OCI-M2 (cell line): ENCODE measurements at regions not wholly inside any gene's neighbourhood (a gene's known extent, or its start where the extent isn't known, plus 50 kb on each side); places are given as distances from the start of the nearest gene placed in this dataset.
"Not testable (repeated sequence)": the region's sequence is repeated elsewhere in the genome, so short reads cannot be mapped to it uniquely, and the experiment has no call there.

ENCODE experiments used
- DNase-seq: peaks from one replicate; lab custom pipeline; 2025; ENCODE audit not compliant: unreplicated experiment; lab: John Stamatoyannopoulos, UW

GRCh38 chr6:144675231-144675861 lies 390.2 kb downstream of the UTRN start:
- DNase-seq = no peak

DNA sequence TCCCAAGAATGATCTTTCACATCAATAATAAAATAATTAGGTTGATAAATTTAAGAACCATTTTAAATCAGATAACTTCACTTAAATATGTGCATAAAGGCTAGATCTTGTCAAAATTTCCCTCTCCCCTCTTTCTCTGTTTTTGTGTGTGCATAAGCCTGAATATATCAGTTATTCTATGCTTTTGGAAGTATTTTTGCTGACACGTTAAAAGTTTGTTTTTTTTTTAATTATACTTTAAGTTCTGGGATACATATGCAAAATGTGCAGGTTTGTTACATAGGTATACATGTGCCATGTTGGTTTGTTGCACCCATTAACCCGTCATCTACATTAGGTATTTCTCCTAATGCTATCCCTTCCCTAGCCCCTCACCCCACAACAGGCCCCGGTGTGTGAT lies 391.2 kb downstream of the UTRN start:
- DNase-seq = not testable (repeated sequence)

DNA sequence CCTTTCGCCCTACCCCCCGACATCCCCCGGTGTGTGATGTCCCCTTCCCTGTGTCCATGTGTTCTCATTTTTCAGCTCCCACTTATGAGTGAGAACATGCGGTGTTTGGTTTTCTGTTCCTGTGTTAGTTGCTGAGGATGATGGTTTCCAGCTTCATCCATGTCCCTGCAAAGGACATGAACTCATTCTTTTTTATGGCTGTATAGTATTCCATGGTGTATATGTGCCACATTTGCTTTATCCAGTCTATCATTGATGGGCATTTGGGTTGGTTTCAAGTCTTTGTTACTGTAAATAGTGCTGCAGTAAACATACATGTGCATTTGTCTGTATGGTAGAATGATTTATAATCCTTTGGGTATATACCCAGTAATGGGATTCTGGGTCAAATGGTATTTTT lies 392.1 kb downstream of the UTRN start:
- not testable (repeated sequence) for DNase-seq

- DNase-seq = no peak
Measured at GRCh38 chr6:144678844-144679243, 393.7 kb downstream of the UTRN start.

GRCh38 chr6:144681334-144681733 lies 396.2 kb downstream of the UTRN start:
- DNase-seq = no peak

- no peak for DNase-seq
Measured at GRCh38 chr6:144683216-144684070, 398.3 kb downstream of the UTRN start.

DNA sequence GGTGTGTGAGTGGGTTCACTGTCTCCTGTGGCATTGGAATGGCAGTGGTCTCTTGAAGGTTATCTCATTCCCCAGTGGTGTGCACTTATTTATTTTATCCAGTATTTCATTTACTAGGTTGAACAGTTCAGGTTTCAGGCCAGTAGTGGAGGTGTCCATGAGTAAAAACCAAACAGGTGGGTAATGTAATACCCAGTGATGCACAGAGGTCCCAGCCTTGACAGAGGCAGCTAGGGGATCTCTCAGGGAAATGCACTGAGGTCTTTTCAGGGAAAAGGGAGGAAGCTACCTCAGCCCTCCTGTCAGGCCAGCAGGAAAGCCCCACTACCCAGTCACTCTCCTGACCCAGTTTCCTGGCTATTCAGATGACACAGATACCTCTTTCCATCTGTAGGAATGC lies 403.6 kb downstream of the UTRN start:
- no peak for DNase-seq

GRCh38 chr6:144689503-144690040 lies 404.4 kb downstream of the UTRN start:
- no peak for DNase-seq

GRCh38 chr6:144690133-144690532 lies 405.0 kb downstream of the UTRN start:
- no peak for DNase-seq

DNA sequence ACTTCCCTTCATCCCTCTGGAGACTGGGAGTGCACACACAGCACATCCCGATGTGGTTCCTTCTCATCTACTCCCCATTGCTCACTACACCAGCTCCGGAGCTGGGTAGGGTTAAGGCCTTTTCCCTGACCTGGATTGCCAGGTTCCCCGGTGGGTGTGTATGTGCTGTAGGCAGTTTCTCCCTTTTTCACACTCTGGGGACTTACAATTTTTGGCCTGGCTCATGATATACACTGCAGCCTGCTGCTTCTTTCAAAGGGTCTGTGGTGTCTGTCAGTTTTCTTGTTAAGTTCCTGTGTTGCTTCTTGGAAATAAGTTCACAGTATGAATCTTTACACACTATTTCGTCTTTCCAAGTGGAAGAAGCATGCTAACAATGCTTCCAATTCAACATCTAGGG lies 405.5 kb downstream of the UTRN start:
- no peak for DNase-seq

DNA sequence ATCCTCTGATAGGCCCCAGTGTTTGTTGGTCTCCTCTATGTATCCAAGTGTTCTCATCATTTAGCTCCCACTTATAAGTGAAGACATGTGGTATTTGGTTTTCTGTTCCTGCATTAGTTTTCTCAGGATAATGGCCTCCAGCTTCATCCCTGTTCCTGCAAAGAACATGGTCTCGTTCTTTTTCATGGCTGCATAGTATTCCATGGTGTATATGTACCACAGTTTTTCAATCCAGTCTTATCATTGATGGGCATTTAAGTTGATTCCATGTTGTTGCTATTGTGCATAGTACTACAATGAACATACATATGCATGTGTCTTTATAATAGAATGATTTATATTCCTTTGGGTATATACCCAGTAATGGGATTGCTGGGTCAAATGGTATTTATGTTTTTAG lies 406.9 kb downstream of the UTRN start:
- DNase-seq = not testable (repeated sequence)

DNA sequence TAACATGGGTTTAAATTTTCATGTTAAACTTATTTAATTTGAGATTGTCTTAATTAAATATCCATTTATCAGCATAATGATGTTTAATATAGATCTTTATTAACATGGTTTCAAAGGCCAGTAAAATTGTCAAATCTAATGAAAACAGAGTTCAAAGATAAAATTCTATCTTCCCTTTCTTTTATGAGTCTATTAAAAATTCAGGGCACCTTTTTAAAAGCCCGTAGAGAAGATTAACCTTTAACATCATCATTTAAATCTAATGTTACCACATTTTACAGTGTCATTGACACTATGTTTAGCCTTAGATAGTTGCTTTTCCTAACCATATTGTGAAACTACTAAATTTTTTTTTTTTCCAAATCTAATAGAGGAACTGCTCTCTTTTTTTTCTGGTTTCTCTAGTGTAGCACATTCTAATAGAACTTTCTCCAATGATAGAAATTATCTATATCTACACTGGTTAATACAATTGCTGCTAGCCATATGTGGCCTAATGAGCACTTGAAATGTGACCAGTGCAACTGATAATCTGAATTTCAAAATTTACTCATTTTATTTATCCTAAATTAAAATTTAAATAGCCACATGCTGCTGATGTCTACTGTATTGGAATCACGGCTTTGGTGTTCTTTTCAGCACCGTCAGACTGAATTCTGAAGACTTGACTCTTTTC lies 410.9 kb downstream of the UTRN start:
- DNase-seq = no peak

DNA sequence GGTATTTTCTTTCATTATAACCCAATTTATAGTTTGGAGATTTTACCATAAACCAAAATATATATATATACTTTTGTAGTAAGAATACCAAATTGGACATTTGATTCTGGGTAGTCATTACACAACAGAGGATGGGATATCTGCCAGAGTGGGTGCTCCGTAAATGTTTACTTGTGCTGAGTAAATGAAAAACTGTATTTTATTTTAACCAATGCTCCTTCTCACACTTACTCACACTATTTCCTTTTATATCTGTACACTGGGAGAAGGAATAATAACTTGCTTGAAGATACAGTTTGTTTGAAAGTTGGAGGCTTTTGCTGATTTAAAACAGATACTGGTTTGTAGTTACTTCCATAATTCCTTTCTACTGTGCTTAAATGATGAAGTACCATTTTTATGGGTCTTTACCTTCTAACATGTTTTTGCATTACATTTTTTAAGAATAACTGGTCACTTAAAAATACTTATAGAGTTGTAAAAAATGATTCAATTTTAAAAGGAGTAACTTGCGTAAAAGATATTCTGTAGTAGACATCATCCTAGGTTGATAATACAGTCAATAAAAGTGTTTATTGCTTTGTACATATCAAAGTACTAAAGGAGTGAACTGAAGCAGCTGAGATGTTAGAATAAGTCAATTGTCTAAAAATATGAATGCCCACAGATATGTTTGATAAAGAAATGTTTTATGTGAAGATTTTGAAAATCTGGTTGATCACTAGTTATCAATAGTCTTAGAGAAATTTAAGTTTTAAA lies 411.7 kb downstream of the UTRN start:
- DNase-seq = no peak

- no peak for DNase-seq
Measured at GRCh38 chr6:144697369-144697760, 412.2 kb downstream of the UTRN start.

DNA sequence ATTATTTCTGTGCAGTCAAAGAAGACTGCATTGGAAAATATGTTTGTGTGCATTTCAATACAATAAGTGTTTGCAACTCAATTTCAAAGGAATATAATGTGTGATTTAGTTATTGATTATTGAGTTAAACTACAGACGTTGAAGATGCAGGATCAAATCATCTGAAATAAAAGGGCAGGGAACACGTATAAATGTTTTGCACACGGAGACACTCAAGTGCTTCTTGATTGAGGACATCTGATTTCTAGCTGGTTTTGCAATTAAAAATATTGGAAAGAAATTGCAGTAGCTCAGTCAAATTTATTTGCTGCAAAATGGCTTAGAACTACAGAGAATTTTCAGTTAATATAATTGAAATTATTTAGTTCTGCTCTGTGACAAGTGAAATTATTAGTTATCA lies 412.7 kb downstream of the UTRN start:
- DNase-seq = no peak

DNA sequence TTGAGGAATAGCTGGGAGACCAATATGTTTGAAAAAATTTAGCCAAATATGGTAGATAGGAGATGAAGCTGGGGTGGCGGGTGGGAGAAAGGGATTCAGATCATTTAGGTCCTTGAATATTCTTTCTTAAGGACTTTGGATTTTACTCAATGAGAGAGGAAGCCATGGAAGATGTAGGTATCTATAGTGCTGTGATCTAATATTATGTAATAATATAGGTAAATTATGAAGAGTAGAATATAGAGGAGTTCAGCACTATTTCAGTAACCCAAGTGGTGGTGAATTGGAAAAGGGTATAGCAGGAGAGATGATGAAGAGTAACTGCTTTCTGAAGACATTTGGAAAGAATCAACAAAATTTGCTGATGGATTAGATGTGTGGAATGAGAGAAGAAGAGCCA lies 417.6 kb downstream of the UTRN start:
- DNase-seq = no peak

GRCh38 chr6:144710207-144710606 lies 425.1 kb downstream of the UTRN start:
- DNase-seq = no peak

- DNase-seq = no peak
Measured at GRCh38 chr6:144711661-144712060, 426.5 kb downstream of the UTRN start.

- DNase-seq = no peak
Measured at GRCh38 chr6:144712541-144712940, 427.4 kb downstream of the UTRN start.

GRCh38 chr6:144714021-144714712 lies 429.0 kb downstream of the UTRN start:
- no peak for DNase-seq
